Hepatic stellate cell (primary cell): ENCODE measurements at regions not wholly inside any gene's neighbourhood (a gene's known extent, or its start where the extent isn't known, plus 50 kb on each side); places are given as distances from the start of the nearest gene placed in this dataset.

Experiments
- DNase-seq: peaks from one replicate; pipeline ENCODE4 v3.0.0; 2011; ENCODE audit warnings: low spot score

DNA sequence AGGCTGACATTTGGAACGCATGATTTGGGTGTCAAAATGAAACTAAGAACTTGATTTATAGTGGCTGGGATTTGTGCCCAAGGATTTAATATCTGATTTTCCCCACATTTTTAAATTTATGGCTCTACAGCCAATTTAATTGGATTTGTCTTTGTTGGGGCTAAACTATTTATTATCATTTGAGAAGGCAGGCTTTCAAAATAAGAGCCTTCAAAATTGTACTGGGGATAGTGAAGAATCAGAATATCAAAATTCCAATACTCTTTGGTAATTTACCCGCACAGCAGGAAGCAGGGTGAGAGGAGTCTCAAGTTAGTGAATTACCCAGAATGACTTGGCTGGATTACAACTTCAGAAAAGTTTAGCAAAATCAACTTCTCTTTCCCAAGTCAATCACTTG, 278.1 kb downstream of the LRATD1 start:
- no peak for DNase-seq

DNA sequence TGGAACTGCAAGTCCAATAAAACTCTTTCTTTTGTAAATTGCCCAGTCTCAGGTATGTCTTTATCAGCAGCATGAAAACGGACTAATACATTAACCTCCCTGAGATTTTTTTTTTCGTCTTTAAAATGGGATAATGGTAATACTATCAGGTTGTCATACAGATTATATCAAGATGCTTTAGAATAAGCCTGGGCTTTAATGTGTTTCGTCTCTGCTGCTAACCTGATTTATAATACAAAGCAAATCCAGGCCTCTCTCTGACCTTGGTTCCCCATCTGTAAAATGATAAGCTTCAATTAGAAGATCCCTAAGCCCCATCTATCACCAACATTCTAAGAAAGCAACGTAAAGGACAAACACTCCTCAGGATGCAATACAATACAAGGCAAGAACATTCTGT, 283.5 kb downstream of the LRATD1 start:
- no peak for DNase-seq

DNA sequence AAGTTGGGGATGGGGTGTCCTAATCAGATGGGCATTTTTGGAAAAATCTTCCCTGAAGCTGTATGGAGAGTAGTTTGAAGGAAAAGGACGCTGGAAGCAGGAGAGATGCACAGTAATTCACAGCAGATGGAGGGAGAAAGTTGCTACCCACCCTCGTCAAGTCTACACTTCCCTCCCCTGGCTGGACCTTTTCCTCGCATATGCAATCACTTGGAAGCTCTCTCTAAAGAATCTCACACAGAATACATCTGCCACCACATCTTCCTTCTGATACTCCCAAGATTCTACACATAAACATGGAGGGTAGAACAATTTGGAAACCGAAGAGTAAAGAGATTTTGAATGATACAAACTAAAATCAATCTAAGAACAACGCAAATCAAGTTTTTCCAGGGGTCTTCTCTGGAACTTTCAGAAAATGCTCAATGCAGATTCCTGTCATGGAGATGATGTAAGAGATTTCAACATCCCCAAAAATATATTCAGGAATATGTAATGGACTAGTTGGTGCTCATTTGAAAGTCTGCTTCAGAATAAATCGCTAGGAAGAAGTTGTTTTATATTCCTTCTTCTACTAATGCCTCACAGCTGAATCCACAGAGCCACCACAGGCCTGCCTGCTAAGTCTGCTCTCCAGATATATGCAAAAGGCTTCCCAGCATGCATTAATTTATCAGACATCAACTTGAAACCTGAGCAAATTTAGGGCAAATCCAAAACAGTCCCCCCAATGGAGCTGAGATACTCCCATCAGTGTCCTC, 291.5 kb downstream of the LRATD1 start:
- DNase-seq: no peak

DNA sequence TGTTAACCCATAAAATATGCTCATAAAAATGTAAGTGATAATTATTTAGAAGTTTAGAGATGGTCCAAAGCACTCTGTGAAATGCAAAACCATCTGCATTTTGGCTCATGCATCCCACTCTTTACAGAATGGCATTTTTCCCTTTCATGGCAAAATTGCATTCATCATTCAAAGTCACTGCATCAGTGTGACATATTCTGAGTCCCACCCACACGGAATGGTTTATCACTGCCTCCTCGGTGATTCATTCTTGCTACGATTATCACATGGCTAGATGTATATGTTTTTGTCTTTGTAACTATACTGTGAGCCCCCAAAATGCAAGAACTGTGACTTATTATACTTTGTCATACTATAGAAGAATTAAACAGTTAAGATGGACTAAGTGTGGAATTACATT, 293.0 kb downstream of the LRATD1 start:
- no peak for DNase-seq

DNA sequence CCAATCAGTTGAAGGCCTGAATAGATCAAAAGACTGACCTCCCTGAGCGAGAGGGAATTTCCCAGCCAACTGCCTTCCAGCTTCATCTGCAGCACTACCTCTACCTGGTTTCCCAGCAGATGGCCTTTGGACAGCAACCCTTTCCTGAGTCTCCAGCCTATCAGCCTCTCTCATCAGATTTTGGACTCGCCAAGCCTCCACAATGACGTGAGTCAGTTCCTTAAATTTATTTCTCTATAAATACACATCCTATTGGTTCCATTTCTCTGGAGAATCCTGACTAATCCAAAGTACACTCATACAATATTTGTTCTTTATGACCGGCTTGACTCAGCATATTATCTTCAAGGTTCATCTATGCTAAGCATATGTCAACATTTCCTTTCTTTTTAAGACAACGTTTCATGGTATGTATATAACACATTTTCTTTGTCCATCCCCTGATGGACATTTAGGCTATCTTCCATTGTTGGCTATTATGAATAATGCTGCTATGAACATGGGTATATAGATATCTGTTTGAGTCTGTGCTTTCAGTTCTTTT, 294.6 kb downstream of the LRATD1 start:
- DNase-seq: no peak

DNA sequence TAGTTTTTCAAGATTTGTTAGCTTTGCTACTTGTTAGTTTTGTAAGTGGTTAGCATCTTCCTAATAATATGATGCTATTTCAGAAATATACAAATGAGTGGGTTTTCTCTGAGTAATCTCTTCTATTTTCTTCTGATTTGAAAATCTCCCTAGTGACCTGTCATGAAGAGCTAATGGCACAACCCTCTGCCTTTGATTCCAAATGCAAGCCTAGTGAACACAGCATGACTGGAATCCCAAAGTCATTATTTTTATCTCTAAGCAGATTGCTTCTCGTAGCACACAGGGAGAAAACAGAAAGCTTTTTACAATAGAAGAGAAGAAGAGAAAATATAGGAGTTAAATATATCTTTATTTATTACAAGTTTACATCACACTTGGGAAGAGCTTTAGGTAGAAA, 295.5 kb downstream of the LRATD1 start:
- no peak for DNase-seq

DNA sequence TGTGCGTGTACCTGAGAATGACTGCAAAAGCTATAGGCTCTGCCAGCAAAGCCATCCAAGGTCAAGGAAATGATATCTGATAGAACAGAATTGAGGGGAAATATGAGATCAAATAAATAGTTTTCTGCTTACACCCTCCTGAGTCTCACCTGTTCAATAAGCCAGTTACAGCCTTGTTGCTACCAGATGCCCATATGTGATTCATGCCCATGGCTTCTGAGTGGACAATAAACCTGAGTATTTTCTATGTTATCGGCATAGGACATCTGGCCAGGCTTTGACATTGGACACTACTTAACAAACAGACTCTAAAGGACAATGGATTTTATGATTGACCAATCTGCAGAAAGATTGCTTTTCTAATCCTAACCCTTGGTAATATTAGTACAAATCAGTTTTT, 297.9 kb downstream of the LRATD1 start:
- DNase-seq: no peak

DNA sequence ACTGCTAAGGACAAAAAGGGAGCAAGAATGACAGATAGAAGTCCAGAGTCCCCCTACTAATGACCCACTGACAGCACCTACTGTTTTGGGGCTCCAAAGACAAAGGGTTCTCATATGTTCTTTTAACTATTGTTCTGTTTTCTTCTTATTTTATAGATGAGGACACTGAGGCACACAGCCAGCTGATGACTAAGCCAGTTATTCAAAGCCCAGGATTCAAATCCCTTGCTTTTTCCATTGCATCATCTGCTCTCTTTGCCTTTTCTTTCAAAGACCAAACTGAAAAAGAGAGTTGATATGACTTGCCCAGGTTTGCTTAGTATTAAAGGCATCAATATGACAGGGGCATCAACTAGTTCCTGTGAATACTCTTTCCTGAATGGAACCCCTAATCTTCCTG, 299.8 kb downstream of the LRATD1 start:
- no peak for DNase-seq

DNA sequence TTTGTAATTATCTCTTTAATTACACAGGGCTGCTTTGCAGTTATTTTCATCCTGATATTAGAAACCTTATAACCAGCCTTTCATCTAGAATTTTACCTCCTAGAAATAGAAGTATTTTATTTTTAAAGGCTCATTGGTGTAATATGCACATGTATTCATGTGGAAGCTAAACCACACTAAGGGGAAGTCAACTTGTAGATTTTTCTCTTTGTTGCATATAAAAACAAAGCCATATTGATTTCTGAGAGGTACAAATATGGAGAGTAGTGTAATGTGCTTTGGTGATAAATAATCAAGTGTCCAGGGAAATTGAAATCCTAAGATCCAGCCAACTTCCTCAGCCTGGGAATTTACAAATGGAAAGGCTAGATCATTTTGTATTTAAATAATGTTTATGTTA, 301.2 kb downstream of the LRATD1 start:
- DNase-seq: no peak

DNA sequence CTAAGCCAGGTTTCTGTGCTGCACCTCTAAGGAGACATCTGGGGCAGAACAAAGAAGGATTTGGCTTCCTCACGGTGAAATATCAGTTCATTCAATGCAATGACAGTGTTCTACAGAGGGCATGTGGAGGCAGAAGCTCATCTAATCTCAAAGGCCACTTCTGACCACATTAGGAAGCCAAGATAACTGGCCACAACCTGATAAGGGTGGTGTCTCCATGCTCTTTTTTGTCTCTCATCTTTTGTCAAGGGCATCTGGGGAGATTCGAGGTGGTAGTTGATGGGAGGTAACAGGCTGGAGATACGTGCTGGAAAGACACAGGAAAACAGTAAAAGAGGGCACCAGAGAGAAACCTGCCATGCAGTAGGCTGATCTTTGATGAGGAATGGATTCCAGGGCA, 303.9 kb downstream of the LRATD1 start:
- no peak for DNase-seq

DNA sequence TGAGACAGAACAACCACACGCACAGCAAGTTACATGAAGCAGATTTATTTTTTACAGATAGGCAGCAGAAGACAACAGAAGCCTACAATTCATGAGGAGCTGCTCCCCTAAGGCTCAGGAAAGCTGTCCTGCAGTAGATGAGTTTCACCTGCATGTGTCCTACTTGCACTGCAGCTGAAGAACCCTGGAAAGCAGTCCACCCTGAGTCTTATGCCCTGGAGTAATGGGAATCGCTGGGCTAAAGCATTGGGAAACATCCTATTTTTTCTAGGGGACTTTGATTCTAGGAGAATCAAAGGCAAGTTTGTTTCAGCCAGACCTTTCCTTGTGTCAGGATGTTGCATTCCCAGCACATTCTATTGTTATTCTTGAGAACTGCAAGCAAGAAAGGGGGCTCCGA, 304.8 kb downstream of the LRATD1 start:
- no peak for DNase-seq

DNA sequence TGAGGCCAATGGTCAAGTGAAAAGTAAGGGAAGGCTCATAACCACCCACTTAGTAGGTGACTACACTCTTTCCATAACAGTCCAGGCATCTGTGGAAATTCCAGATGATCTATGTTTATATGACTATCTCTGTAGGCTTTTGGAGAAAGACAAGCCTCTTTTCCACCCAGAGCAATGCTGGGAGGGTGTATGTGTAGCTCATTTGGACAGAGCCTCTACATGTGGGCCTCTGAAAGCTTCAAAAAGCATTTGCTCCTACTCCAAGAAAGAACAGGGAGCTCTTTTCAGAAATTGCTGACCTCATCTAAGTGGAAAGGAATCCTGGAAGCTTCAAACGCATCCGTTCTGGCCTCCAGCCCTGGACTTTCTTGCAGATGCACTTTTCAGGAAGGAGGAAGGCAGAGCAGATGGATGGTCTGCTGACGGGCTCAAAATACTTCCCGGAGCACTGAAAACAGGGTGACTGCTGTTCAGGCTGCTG, 308.7 kb downstream of the LRATD1 start:
- no peak for DNase-seq

DNA sequence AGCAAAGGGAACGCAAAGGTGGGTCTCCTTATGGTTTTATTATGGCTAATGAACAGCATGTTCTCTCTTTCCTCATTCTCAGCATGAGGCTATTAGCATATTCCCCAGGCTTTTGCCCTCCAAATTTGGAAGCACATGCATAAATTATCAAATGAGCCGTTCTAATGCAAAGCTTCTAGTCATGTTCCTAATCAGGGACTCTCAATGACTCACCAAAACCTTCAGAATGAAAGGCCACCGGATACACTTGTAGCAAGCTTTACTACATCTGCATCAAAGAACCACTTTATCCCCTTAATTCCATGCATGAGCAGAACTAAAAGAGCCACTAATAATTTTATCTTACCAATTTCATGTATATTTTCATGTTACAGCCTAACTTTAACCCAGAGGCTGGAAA, 310.5 kb downstream of the LRATD1 start:
- DNase-seq: no peak

DNA sequence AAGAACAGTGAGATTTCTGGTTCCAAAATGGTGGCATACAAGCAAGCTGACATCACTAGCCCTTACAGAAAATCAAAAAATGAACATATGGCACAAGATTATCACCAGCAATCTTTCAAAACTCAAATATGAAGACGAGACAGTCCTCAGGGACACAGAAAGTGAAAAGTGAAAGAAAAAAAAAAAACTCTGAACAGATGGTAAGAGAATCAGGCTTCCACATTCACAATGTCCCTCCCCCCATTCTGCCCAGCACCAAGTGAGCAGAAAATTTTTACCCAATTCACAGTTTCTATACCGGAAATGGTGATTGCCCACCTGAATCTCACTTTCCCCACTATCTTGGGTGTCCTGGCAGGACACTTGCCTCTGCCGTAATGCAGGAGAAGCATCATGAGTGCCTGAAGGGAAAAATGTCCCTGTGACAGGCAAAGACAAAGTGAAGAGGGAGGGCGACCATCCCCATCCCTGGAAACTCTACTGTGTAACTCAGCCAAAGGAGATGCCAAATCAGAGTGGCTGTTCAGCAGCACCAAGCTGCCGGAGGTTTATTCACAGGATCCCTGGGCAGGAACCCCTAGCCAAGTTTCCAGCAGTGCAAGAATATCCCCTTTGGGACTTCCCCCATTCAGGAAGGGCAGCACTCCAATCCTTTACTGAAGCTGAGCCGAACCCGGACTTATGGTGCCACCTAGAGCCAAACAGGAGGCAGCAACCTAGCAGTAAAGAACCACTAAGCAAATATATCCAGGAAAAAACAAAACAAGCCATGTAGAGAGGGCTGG, 312.2 kb downstream of the LRATD1 start:
- no peak for DNase-seq

DNA sequence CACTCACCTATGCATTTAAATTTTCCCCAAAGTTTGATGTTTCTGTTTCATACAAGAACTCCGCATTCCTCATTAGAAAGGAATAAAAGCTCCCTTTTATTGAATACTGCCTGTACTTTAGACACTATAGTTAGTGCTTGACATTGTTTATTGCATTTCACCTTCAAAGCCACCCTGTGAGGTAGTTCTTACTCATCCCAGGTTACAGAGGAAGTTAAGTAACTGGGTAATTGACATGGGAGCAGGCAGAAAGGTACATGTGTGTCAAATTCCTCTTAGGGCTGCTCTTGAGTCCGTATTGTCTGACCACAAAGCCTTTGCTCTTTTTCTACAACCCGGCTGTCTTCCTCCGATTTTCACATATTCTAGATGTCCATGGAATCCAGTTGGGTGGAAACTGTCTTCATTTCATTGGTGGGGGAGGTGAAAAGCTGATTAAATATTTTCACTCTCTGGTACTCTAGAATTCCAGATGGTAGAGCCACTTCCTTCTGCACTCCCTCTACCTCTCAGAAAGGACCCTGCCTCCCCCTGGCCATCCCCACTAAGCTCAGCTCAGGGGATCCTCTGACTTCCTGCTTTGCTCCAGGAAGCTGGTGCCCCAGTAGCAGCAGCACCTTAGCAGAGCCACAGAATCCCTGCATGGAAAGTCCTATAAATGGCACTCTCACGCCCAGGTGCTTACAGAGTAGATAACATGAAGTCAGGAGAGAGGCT, 319.2 kb downstream of the LRATD1 start:
- DNase-seq: no peak

DNA sequence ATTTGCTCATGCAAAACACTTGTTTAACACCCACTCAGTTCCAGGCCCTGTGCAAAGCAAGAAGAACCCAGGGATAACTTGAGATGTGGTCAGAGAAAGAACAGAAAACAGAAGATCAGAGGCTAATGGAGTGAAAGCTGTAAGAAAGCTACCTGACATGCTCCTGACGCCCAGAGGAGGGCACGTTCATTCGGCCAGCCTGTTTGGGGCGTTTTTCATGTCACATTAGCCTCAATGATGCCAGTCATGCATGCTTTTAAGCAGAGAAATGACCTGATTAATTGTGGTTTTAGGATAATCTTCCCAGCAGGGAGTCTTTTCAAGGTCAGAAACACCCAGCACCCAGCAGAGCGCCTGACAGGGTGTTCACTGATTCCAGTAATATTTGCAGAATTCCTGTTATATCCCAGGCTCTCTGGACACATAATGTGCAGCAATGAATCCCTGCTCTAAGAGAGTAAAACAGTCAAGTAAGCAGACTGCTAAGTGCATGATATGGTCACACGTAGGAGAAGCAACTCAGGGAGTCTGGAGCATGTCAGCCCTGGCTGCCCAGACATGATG, 320.0 kb downstream of the LRATD1 start:
- DNase-seq: no peak

DNA sequence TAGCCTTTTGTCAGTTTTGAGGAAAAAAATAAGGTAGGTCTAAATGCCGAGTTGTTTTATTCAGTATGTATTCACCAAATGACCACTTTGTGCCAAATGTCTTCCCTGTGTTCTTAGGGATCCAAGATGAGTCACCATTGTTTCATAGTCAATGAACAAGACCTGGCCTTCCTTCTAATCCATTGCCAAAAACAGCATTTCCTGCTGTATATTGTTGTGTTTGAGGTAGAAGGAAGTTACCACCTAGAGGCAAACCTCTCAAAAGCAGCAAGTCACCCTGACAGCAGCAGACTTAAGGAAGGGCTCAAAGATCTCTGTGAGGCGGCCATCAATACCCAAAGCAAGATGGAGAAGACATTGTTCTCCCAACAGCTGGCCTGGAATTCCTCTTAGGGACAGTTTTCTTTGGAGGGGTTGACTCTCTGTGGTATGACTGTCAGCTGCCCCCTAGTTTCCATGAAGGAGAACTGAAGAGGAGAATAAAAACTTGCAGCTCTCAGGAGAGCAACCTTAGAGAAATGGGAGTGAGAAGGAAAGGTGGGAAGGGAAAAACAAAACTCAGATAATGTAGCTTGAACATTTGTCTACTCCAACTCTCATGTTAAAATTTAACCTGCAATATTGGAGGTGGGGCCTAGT, 328.3 kb downstream of the LRATD1 start:
- no peak for DNase-seq

DNA sequence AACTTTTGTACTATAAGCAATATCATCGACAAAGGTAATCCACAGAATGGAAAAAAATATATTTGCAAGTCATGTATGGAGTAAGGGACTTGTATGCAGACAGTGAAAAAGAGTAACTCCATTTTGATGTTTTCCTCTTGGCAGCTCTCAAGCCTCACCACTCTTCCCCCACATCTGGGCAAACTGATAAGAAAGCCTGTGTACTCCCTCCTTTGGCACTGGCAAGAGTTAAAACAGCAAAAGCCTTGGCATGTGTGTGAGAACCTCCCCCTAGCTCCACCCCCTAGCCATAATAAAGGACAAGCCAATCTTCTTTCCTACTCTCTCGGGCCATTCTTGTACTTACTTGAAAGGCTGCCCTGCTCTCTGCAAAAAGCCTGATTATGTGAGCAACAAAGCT, 335.2 kb downstream of the LRATD1 start:
- DNase-seq: no peak

DNA sequence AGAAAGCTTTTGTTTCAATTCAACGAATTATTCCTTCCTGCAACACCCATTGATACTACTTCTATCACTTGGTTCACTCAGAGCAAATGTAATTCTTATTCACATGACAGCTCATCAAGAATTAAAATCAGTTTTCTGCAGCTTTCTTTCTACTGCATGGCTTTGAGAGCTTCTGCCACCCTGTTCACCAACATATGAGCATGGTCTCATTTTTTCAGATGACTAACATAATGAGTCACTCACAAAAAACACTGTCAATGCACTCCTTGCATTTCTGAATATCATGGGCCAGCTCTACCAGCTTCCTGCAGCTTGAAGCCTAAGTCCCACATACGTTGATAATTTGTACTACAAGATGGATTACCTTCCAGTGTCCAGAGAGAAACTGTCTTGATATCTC, 342.9 kb downstream of the LRATD1 start:
- no peak for DNase-seq

DNA sequence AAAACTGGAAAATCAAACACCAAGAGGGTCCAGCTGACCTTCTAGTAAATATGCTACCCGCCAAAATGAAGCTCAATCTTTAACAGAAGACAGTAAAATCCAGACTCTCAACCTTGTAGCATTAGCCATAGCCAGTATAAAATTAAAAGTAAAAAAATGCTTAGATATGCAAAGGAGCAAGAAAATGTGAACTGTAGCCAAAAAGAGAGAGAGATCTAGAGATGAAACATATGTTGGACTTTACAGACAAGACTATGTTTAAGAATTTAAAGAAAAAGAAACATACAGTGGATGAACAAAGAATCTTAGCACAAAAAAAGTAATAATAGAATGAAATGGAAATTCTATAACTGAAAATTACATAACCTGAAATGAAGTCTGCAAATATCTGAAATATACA, 344.5 kb downstream of the LRATD1 start:
- DNase-seq: no peak

DNA sequence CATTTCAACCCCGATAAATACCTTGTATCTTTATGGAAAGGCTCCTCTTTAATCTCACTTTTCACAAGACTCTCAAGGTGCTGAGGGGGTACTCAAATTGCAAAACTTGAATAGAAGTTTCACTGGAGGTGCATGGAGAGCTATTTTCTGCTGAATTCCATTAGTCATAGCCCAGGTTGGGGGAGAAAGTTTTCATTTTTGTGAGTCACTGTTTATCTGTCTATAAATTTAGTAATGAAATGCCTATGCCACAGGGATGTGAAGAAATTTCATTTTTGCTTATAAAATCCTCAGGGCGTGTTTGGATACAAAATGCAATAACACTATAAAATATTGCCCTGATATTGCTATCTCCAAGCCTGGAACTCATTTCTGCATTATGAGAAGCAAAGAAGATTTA, 346.3 kb downstream of the LRATD1 start:
- no peak for DNase-seq

DNA sequence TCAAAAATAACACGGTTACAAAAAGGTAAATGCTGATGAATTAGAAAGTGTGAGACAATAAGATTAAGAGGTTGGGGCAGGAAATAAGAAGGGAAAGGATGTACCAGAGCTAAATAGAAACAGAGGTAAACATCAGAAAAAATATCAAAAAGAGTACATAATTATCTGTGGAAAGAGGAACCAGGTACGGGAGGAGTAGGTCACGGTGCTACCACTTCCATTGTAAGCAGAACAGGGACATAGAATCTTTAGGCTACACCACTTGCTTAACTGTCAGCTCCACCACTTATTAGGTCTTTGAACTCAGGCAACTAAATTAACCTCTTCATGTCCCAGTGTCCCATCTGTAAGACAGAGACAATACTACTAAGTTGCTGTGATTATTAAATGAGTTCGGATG, 350.3 kb downstream of the LRATD1 start:
- no peak for DNase-seq
